Muscle of arm (tissue), 1 donor: ENCODE measurements at regions not wholly inside any gene's neighbourhood (a gene's known extent, or its start where the extent isn't known, plus 50 kb on each side); places are given as distances from the start of the nearest gene placed in this dataset.
A peak's percentile ranks its signal among the peaks of the same experiment; 100 is the strongest.

Source experiments
- DNase-seq: peaks from one replicate; pipeline ENCODE4 v3.0.0-alpha.2; 2013

GRCh38 chr5:82360022-82360421 is 81.9 kb upstream of the RPS23 start:
- DNase-seq = no peak

GRCh38 chr5:82359272-82359671 is 81.1 kb upstream of the RPS23 start:
- DNase-seq = no peak

GRCh38 chr5:82358457-82358856 is 80.3 kb upstream of the RPS23 start:
- DNase-seq = no peak

- DNase-seq = peak; percentile 87
Measured at GRCh38 chr5:82356808-82357671, 78.9 kb upstream of the RPS23 start.

- DNase-seq = peak; percentile 53
Measured at GRCh38 chr5:82356021-82356420, 77.9 kb upstream of the RPS23 start.

- DNase-seq = no peak
Measured at GRCh38 chr5:82355496-82355895, 77.3 kb upstream of the RPS23 start.

GRCh38 chr5:82355053-82355452 is 76.9 kb upstream of the RPS23 start:
- DNase-seq = no peak

GRCh38 chr5:82354543-82354942 is 76.4 kb upstream of the RPS23 start:
- no peak for DNase-seq

- DNase-seq = no peak
Measured at GRCh38 chr5:82353522-82353921, 75.4 kb upstream of the RPS23 start.

- no peak for DNase-seq
Measured at GRCh38 chr5:82352146-82352791, 74.1 kb upstream of the RPS23 start.

GRCh38 chr5:82351754-82352145 is 73.6 kb upstream of the RPS23 start:
- DNase-seq = peak; percentile 80

- no peak for DNase-seq
Measured at GRCh38 chr5:82351297-82351696, 73.1 kb upstream of the RPS23 start.

GRCh38 chr5:82349652-82350051 is 71.5 kb upstream of the RPS23 start:
- no peak for DNase-seq

GRCh38 chr5:82348784-82349425 is 70.8 kb upstream of the RPS23 start:
- DNase-seq = no peak

- DNase-seq = peak; percentile 80
Measured at GRCh38 chr5:82347201-82347865, 69.2 kb upstream of the RPS23 start.

GRCh38 chr5:82346399-82347165 is 68.4 kb upstream of the RPS23 start:
- DNase-seq = no peak

- no peak for DNase-seq
Measured at GRCh38 chr5:82345108-82345507, 67.0 kb upstream of the RPS23 start.

- DNase-seq = no peak
Measured at GRCh38 chr5:82341325-82341724, 63.2 kb upstream of the RPS23 start.

- DNase-seq = no peak
Measured at GRCh38 chr5:82340799-82341198, 62.6 kb upstream of the RPS23 start.

GRCh38 chr5:82339792-82340191 is 61.6 kb upstream of the RPS23 start:
- DNase-seq = no peak

- DNase-seq = no peak
Measured at GRCh38 chr5:82338771-82339373, 60.7 kb upstream of the RPS23 start.
